ENCODE measurements at regions not wholly inside any gene's neighbourhood (a gene's known extent, or its start where the extent isn't known, plus 50 kb on each side); places are given as distances from the start of the nearest gene placed in this dataset.

- Mint-ChIP-seq H3K4me3 (ENCODE audit: unreplicated experiment) (no peak overlapping the region), H3K4me1 (ENCODE audit: insufficient read depth, unreplicated experiment) (peaks cover 6% of the 10 kb centered on the region), H3K27me3 (ENCODE audit: insufficient read depth, unreplicated experiment) (no peaks in the 10 kb centered on the region), H3K27ac (ENCODE audit: low read depth, unreplicated experiment) (no peak overlapping the region), H3K9me3 (ENCODE audit: unreplicated experiment) (no peaks in the 10 kb centered on the region), H3K36me3 (ENCODE audit: insufficient read depth, unreplicated experiment) (no peaks in the 10 kb centered on the region)
- BruUV-seq (replicated peaks): no TSS peak
- CTCF ChIA-PET: interaction anchor here (1.1 kb wide), 1 partner anchor 53 kb away, joined by 3 read pairs; no protein-coding TSS in a partner anchor
- DNase-seq (ENCODE audit: unreplicated experiment): no peak
- intact Hi-C loops (cut with micrococcal nuclease): no loop called here
- POLR2A ChIA-PET: no interaction called here
- no peak for TF ChIP-seq CTCF (IDR thresholded peaks at IDR 0.05; ENCODE audit: unreplicated experiment)
Measured at GRCh38 chr2:107731435-107731834, 95.3 kb upstream of the RGPD4 start.

- H3K4me3 Mint-ChIP-seq (ENCODE audit: unreplicated experiment): no peak overlapping the region
- intact Hi-C loops (cut with micrococcal nuclease): no loop called here
- no peak for TF ChIP-seq CTCF (IDR thresholded peaks at IDR 0.05; ENCODE audit: unreplicated experiment)
- CTCF ChIA-PET: interaction anchor here (1.0 kb wide), 1 partner anchor 848 kb away, joined by 3 read pairs; no protein-coding TSS in a partner anchor
- peaks cover 7% of the 10 kb centered on the region for H3K9me3 Mint-ChIP-seq (ENCODE audit: unreplicated experiment)
- peaks cover 23% of the 10 kb centered on the region for H3K4me1 Mint-ChIP-seq (ENCODE audit: insufficient read depth, unreplicated experiment)
- H3K27ac Mint-ChIP-seq (ENCODE audit: low read depth, unreplicated experiment): no peak overlapping the region
- DNase-seq (ENCODE audit: unreplicated experiment): no peak
- no peaks in the 10 kb centered on the region for H3K27me3 Mint-ChIP-seq (ENCODE audit: insufficient read depth, unreplicated experiment)
- BruUV-seq (replicated peaks): no TSS peak
- no peaks in the 10 kb centered on the region for H3K36me3 Mint-ChIP-seq (ENCODE audit: insufficient read depth, unreplicated experiment)
- POLR2A ChIA-PET: no interaction called here
Measured at GRCh38 chr2:107735201-107735600, 91.5 kb upstream of the RGPD4 start.

DNA sequence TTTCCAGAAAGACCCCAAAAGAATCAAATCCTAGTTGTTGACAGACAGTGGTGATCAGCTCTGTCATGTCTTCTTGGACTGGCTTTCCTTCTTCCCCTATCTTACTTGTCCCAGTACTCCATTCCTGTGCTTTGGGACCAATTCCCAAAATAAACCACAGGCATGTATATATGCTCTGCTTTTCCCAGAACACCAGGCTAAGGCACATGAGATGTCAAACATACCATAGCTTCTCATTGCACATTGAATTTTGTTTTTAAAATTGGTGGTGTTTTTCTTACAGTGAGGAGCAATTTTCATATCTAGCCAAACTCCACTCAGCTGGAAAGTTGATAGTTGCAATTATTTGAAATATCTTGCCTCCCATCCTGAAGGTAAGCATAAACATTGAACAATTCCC is 88.9 kb upstream of the RGPD4 start:
- Mint-ChIP-seq H3K27ac (ENCODE audit: low read depth, unreplicated experiment) (peak overlapping the region; percentile 40), H3K27me3 (ENCODE audit: insufficient read depth, unreplicated experiment) (no peaks in the 10 kb centered on the region), H3K4me1 (ENCODE audit: insufficient read depth, unreplicated experiment) (peaks cover 21% of the 10 kb centered on the region), H3K36me3 (ENCODE audit: insufficient read depth, unreplicated experiment) (no peaks in the 10 kb centered on the region), H3K4me3 (ENCODE audit: unreplicated experiment) (no peak overlapping the region), H3K9me3 (ENCODE audit: unreplicated experiment) (peaks cover 7% of the 10 kb centered on the region)
- no peak for DNase-seq (ENCODE audit: unreplicated experiment)
- no TSS peak for BruUV-seq (replicated peaks)
- ChIA-PET POLR2A (interaction anchor here (0.6 kb wide), 1 partner anchor 337 kb away, joined by 3 read pairs; no protein-coding TSS in a partner anchor), CTCF (no interaction called here)
- TF ChIP-seq CTCF (IDR thresholded peaks at IDR 0.05; ENCODE audit: unreplicated experiment): no peak
- intact Hi-C loops (cut with micrococcal nuclease): no loop called here

DNA sequence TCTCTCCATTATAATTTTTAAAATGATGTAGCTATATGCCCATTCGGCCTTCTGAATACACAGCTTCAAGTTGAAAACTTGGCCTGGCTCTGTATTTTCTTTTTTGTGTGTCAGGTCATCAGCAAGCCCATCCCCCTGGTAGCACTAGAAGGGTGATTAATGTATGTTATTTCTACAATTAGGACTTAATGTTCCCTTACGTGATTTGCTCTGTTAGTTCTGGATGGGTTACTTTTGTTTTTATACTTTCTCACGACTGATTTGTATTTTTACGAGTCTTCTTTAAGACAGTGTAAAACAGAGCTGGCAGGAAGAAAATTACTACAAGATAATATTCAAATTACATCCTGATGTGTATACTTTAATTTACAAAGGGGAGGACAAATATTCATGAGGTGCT is 88.4 kb upstream of the RGPD4 start:
- peaks cover 21% of the 10 kb centered on the region for H3K4me1 Mint-ChIP-seq (ENCODE audit: insufficient read depth, unreplicated experiment)
- CTCF ChIA-PET: no interaction called here
- no peak overlapping the region for H3K4me3 Mint-ChIP-seq (ENCODE audit: unreplicated experiment)
- no peaks in the 10 kb centered on the region for H3K27me3 Mint-ChIP-seq (ENCODE audit: insufficient read depth, unreplicated experiment)
- no TSS peak for BruUV-seq (replicated peaks)
- H3K36me3 Mint-ChIP-seq (ENCODE audit: insufficient read depth, unreplicated experiment): no peaks in the 10 kb centered on the region
- peak overlapping the region; percentile 40 for H3K27ac Mint-ChIP-seq (ENCODE audit: low read depth, unreplicated experiment)
- no peak for TF ChIP-seq CTCF (IDR thresholded peaks at IDR 0.05; ENCODE audit: unreplicated experiment)
- DNase-seq (ENCODE audit: unreplicated experiment): no peak
- POLR2A ChIA-PET: no interaction called here
- intact Hi-C loops (cut with micrococcal nuclease): no loop called here
- peaks cover 7% of the 10 kb centered on the region for H3K9me3 Mint-ChIP-seq (ENCODE audit: unreplicated experiment)

Measured in MCF 10A (cell line).